Loucy (cell line): ENCODE measurements at regions not wholly inside any gene's neighbourhood (a gene's known extent, or its start where the extent isn't known, plus 50 kb on each side); places are given as distances from the start of the nearest gene placed in this dataset.
"Not testable (repeated sequence)": the region's sequence is repeated elsewhere in the genome, so short reads cannot be mapped to it uniquely, and the experiment has no call there.

Experiments
- H2AFZ ChIP-seq: fragments of 200-600 bp; sonication (generic); 2 replicates; pipeline ENCODE4 v1.6.0; 2016; ENCODE audit warnings: antibody characterized with exemption, mild to moderate bottlenecking, low read length, moderate library complexity
- H3F3A ChIP-seq: fragments of 200-600 bp; 2 replicates; pipeline ENCODE4 v1.6.0; 2016; ENCODE audit warnings: antibody characterized with exemption, low read depth, mild to moderate bottlenecking
- H3K27me3 ChIP-seq: fragments of 200-600 bp; sonication (generic); 2 replicates; pipeline ENCODE4 v1.6.1; 2014; ENCODE audit warnings: low read length, mild to moderate bottlenecking; ENCODE audit not compliant: insufficient read depth, poor library complexity, severe bottlenecking
- H3K36me3 ChIP-seq: fragments of 200-600 bp; sonication (generic); 2 replicates; pipeline ENCODE4 v1.6.1; 2016; ENCODE audit warnings: low read length; ENCODE audit not compliant: insufficient read depth
- H3K4me1 ChIP-seq: fragments of 200-600 bp; sonication (generic); 2 replicates; pipeline ENCODE4 v1.5.1; 2014; ENCODE audit warnings: low read length, mild to moderate bottlenecking; ENCODE audit not compliant: insufficient read depth, poor library complexity, severe bottlenecking
- H3K4me2 ChIP-seq: fragments of 200-600 bp; sonication (generic); 2 replicates; pipeline ENCODE4 v1.6.0; 2014; ENCODE audit warnings: antibody characterized with exemption, low read length, low read depth, mild to moderate bottlenecking; ENCODE audit not compliant: poor library complexity, severe bottlenecking
- H3K4me3 ChIP-seq: fragments of 200-600 bp; sonication (generic); 2 replicates; pipeline ENCODE4 v1.5.1; 2014; ENCODE audit warnings: low read length, mild to moderate bottlenecking, mixed read lengths; ENCODE audit not compliant: poor library complexity, severe bottlenecking
- H3K79me2 ChIP-seq: fragments of 200-600 bp; sonication (generic); 2 replicates; pipeline ENCODE4 v1.6.1; 2014; ENCODE audit warnings: low read length; ENCODE audit not compliant: insufficient read depth
- H3K9ac ChIP-seq: fragments of 200-600 bp; sonication (generic); 2 replicates; pipeline ENCODE4 v1.6.0; 2014; ENCODE audit warnings: mild to moderate bottlenecking, low read depth, low read length, moderate library complexity; ENCODE audit not compliant: poor library complexity, severe bottlenecking
- H3K9me2 ChIP-seq: fragments of 200-600 bp; sonication (generic); replicated peaks from 2 replicates; pipeline ENCODE4 v1.6.1; 2016; ENCODE audit warnings: low read depth, low read length, mixed read lengths
- H3K9me3 ChIP-seq: fragments of 200-600 bp; sonication (generic); 2 replicates; pipeline ENCODE4 v1.6.1; 2014; ENCODE audit warnings: mild to moderate bottlenecking, antibody characterized with exemption, low read length, low read depth; ENCODE audit not compliant: insufficient read depth
- H4K20me1 ChIP-seq: fragments of 200-600 bp; sonication (generic); 2 replicates; pipeline ENCODE4 v1.6.0; 2014; ENCODE audit warnings: antibody characterized with exemption, low read length, mild to moderate bottlenecking; ENCODE audit not compliant: insufficient read depth, poor library complexity, severe bottlenecking
- CTCF ChIP-seq: fragments of 200-600 bp; sonication (generic); conservative IDR thresholded peaks from 2 replicates; pipeline ENCODE4 v1.5.1; 2014; ENCODE audit warnings: mild to moderate bottlenecking, antibody characterized with exemption, low read length
- EZH2phosphoT487 ChIP-seq: fragments of 200-600 bp; IDR thresholded peaks from 2 replicates; pipeline ENCODE4 v1.6.1; 2018; ENCODE audit warnings: antibody characterized with exemption, mild to moderate bottlenecking, moderate library complexity, borderline replicate concordance

GRCh38 chr4:63085091-63085490, 1324.2 kb downstream of the TECRL start:
- H3K27me3 ChIP-seq = no peaks in the 10 kb centered on the region
- H3F3A ChIP-seq = no peaks in the 10 kb centered on the region
- no peak overlapping the region for H3K9ac ChIP-seq
- H3K9me3 ChIP-seq = no peaks in the 10 kb centered on the region
- no peak overlapping the region for H3K4me3 ChIP-seq
- no peaks in the 10 kb centered on the region for H3K79me2 ChIP-seq
- no peaks in the 10 kb centered on the region for H3K9me2 ChIP-seq
- H3K36me3 ChIP-seq = no peaks in the 10 kb centered on the region
- no peaks in the 10 kb centered on the region for H4K20me1 ChIP-seq
- H3K4me2 ChIP-seq = no peak overlapping the region
- no peak overlapping the region for H2AFZ ChIP-seq
- H3K4me1 ChIP-seq = no peaks in the 10 kb centered on the region
- TF ChIP-seq CTCF (no peak), EZH2phosphoT487 (no peak)

- H3K27me3 ChIP-seq = no peaks in the 10 kb centered on the region
- H3K4me2 ChIP-seq = no peak overlapping the region
- H3F3A ChIP-seq = no peaks in the 10 kb centered on the region
- TF ChIP-seq EZH2phosphoT487 (no peak), CTCF (no peak)
- H3K4me1 ChIP-seq = no peaks in the 10 kb centered on the region
- no peaks in the 10 kb centered on the region for H3K36me3 ChIP-seq
- H3K9ac ChIP-seq = no peak overlapping the region
- no peak overlapping the region for H2AFZ ChIP-seq
- no peaks in the 10 kb centered on the region for H3K9me2 ChIP-seq
- no peaks in the 10 kb centered on the region for H3K9me3 ChIP-seq
- H3K79me2 ChIP-seq = no peaks in the 10 kb centered on the region
- H4K20me1 ChIP-seq = no peaks in the 10 kb centered on the region
- no peak overlapping the region for H3K4me3 ChIP-seq
These were observed 1328.3 kb downstream of the TECRL start for GRCh38 chr4:63080934-63081333.

DNA sequence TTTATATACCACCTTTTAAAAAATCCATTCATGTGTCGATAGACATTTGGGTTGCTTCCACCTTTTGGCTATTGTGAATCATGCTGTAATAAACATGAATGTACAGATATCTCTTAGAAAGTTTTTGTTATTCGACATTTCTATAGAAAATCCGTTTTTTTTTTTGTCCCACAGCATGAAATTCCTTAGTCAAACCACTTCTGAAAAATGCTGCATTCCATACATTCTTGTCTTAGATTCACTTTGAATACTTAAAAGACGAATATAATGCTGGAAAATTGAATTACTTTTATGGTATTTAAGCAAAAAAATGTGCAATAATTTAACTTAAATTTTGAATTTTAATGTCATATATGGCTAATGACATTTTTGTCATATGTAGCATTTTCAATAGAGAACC, 1345.5 kb downstream of the TECRL start:
- Histone ChIP-seq H3K9me2 (no peaks in the 10 kb centered on the region), H3F3A (no peaks in the 10 kb centered on the region), H3K4me3 (no peak overlapping the region), H3K4me2 (no peak overlapping the region), H2AFZ (no peak overlapping the region), H3K79me2 (no peaks in the 10 kb centered on the region), H4K20me1 (no peaks in the 10 kb centered on the region), H3K9me3 (no peaks in the 10 kb centered on the region; the same call in 1 of the 2 replicates), H3K36me3 (no peaks in the 10 kb centered on the region), H3K27me3 (no peaks in the 10 kb centered on the region), H3K9ac (no peak overlapping the region), H3K4me1 (no peaks in the 10 kb centered on the region)
- TF ChIP-seq EZH2phosphoT487 (no peak), CTCF (no peak)

DNA sequence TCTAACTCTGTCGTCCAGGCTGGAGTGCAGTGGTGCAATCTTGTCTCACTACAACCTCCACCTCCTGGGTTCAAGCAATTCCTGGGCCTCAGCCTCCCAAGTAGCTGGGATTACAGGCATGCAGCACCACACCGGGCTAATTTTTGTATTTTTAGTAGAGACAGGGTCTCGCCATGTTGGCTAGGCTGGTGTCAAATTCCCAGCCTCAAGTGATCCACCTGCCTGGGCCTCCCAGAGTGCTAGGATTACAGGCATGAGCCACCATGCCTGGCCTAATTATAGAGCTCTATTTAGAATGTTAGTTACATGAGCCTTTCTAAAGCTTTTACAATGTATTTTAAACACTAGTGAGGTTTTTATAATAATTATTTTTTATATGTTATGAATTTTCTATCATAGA, 1346.4 kb downstream of the TECRL start:
- H3K4me1 ChIP-seq, H3K9ac ChIP-seq, H3K4me2 ChIP-seq, H3K9me3 ChIP-seq, H3K4me3 ChIP-seq, H3K36me3 ChIP-seq, H4K20me1 ChIP-seq, H3K27me3 ChIP-seq, H3F3A ChIP-seq, H2AFZ ChIP-seq, H3K79me2 ChIP-seq, H3K9me2 ChIP-seq: not testable (repeated sequence)
